ENCODE measurements at regions not wholly inside any gene's neighbourhood (a gene's known extent, or its start where the extent isn't known, plus 50 kb on each side); places are given as distances from the start of the nearest gene placed in this dataset.

GRCh38 chr19:34067861-34068271, 104.4 kb upstream of the LSM14A start:
- no peak overlapping the region for H3K4me3 Mint-ChIP-seq
- peaks cover 44% of the 10 kb centered on the region for H3K27me3 Mint-ChIP-seq
- no peak for DNase-seq
- intact Hi-C loops (cut with DNase I, micrococcal nuclease), result no loop called here
- no peak for ATAC-seq (ENCODE audit: poor library complexity)
- no peak for TF ChIP-seq CTCF (IDR thresholded peaks at IDR 0.05)
- no peak overlapping the region for H3K27ac ChIP-seq (ENCODE audit: low read depth in 1 of 2, low read length in 2 of 2)
- POLR2A ChIA-PET, result no interaction called here
- no peaks in the 10 kb centered on the region for H3K4me1 ChIP-seq (ENCODE audit: insufficient read depth, low read length)
- no peak overlapping the region for H3K27ac Mint-ChIP-seq
- H3K36me3 Mint-ChIP-seq (ENCODE audit: low read depth), result no peaks in the 10 kb centered on the region
- no peaks in the 10 kb centered on the region for H3K36me3 ChIP-seq (ENCODE audit: insufficient read depth, low read length)
- no peak overlapping the region for H3K4me3 ChIP-seq (ENCODE audit: low read length)
- H3K4me1 Mint-ChIP-seq (ENCODE audit: low read depth), result no peaks in the 10 kb centered on the region
- CTCF ChIA-PET, result no interaction called here
- H3K9me3 ChIP-seq (ENCODE audit: control insufficient read depth in 1 of 2, insufficient read depth in 1 of 2, low read length in 2 of 2), result no peaks in the 10 kb centered on the region
- peaks cover 0 to 13% of the 10 kb centered on the region in 2 experiments for H3K27me3 ChIP-seq (ENCODE audit: control insufficient read depth in 1 of 2, insufficient read depth in 2 of 2, low read length in 2 of 2)
- H3K9me3 Mint-ChIP-seq, result no peaks in the 10 kb centered on the region

- no peaks in the 10 kb centered on the region for H3K36me3 Mint-ChIP-seq (ENCODE audit: low read depth)
- H3K27ac ChIP-seq (ENCODE audit: low read depth in 1 of 2, low read length in 2 of 2), result no peak overlapping the region
- no peak for DNase-seq
- no peaks in the 10 kb centered on the region for H3K9me3 Mint-ChIP-seq
- intact Hi-C loops (cut with DNase I, micrococcal nuclease), result no loop called here
- H3K4me3 ChIP-seq (ENCODE audit: low read length), result no peak overlapping the region
- CTCF ChIA-PET, result no interaction called here
- no peaks in the 10 kb centered on the region for H3K9me3 ChIP-seq (ENCODE audit: control insufficient read depth in 1 of 2, insufficient read depth in 1 of 2, low read length in 2 of 2)
- H3K27me3 ChIP-seq (ENCODE audit: control insufficient read depth in 1 of 2, insufficient read depth in 2 of 2, low read length in 2 of 2), result peaks cover 0 to 3% of the 10 kb centered on the region in 2 experiments
- no peak for TF ChIP-seq CTCF (IDR thresholded peaks at IDR 0.05)
- no peaks in the 10 kb centered on the region for H3K4me1 ChIP-seq (ENCODE audit: insufficient read depth, low read length)
- POLR2A ChIA-PET, result no interaction called here
- no peaks in the 10 kb centered on the region for H3K4me1 Mint-ChIP-seq (ENCODE audit: low read depth)
- no peaks in the 10 kb centered on the region for H3K36me3 ChIP-seq (ENCODE audit: insufficient read depth, low read length)
- no peak overlapping the region for H3K4me3 Mint-ChIP-seq
- ATAC-seq (ENCODE audit: poor library complexity), result no peak
- peaks cover 45% of the 10 kb centered on the region for H3K27me3 Mint-ChIP-seq
- no peak overlapping the region for H3K27ac Mint-ChIP-seq
These were observed 96.6 kb upstream of the LSM14A start for GRCh38 chr19:34075661-34076091.

GRCh38 chr19:34082289-34083077, 89.8 kb upstream of the LSM14A start:
- H3K9me3 ChIP-seq (ENCODE audit: control insufficient read depth in 1 of 2, insufficient read depth in 1 of 2, low read length in 2 of 2), result no peaks in the 10 kb centered on the region
- Mint-ChIP-seq H3K27ac (no peak overlapping the region), H3K4me1 (ENCODE audit: low read depth) (no peaks in the 10 kb centered on the region), H3K4me3 (no peak overlapping the region), H3K9me3 (no peaks in the 10 kb centered on the region), H3K36me3 (ENCODE audit: low read depth) (no peaks in the 10 kb centered on the region), H3K27me3 (peaks cover 27% of the 10 kb centered on the region)
- intact Hi-C loops (cut with DNase I, micrococcal nuclease), result no loop called here
- ChIA-PET CTCF (no interaction called here), POLR2A (no interaction called here)
- no peak for ATAC-seq (ENCODE audit: poor library complexity)
- TF ChIP-seq CTCF (IDR thresholded peaks at IDR 0.05), result no peak
- H3K4me3 ChIP-seq (ENCODE audit: low read length), result no peak overlapping the region
- H3K27me3 ChIP-seq (ENCODE audit: control insufficient read depth in 1 of 2, insufficient read depth in 2 of 2, low read length in 2 of 2), result peaks cover 0 to 6% of the 10 kb centered on the region in 2 experiments
- no peaks in the 10 kb centered on the region for H3K4me1 ChIP-seq (ENCODE audit: insufficient read depth, low read length)
- H3K36me3 ChIP-seq (ENCODE audit: insufficient read depth, low read length), result no peaks in the 10 kb centered on the region
- no peak for DNase-seq
- no peak overlapping the region for H3K27ac ChIP-seq (ENCODE audit: low read depth in 1 of 2, low read length in 2 of 2)

All from CD4-positive, alpha-beta T cell (primary cell).